ENCODE measurements at regions not wholly inside any gene's neighbourhood (a gene's known extent, or its start where the extent isn't known, plus 50 kb on each side); places are given as distances from the start of the nearest gene placed in this dataset.

DNA sequence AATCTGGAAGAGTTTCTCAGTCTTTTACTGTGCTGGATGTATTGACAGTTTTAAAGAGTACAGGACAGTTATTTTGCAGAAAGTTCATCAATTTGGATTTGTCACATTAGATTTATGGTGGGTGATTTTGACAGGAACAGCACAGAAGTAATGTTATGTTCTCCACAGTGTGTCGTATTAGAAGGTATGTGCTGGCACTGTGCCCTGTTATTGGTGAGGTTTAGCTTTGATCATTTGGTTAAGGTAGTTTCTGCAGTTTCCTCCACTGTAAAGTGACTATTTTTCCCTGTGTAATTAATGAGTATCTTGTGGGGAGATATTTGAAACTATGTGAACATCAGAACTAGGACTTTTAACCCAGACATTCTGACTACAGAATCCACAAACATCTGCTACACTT lies 308.5 kb upstream of the TBX3 start:
- Histone ChIP-seq H3K27me3 (no peaks in the 10 kb centered on the region), H3K9me3 (no peaks in the 10 kb centered on the region), H3K4me3 (no peak overlapping the region), H3K27ac (no peak overlapping the region), H3K36me3 (no peaks in the 10 kb centered on the region), H3K4me1 (no peaks in the 10 kb centered on the region)
- no peak for DNase-seq
- intact Hi-C loops (cut with DNase I), result no loop called here
- no peak for ATAC-seq
- WGBS (ENCODE audit: insufficient coverage, low coverage, low lambda C conversion rate, missing lambda C conversion rate), result 70% methylated on average over 1 of the region's 1 CpG
- TF ChIP-seq, protein P1, sequence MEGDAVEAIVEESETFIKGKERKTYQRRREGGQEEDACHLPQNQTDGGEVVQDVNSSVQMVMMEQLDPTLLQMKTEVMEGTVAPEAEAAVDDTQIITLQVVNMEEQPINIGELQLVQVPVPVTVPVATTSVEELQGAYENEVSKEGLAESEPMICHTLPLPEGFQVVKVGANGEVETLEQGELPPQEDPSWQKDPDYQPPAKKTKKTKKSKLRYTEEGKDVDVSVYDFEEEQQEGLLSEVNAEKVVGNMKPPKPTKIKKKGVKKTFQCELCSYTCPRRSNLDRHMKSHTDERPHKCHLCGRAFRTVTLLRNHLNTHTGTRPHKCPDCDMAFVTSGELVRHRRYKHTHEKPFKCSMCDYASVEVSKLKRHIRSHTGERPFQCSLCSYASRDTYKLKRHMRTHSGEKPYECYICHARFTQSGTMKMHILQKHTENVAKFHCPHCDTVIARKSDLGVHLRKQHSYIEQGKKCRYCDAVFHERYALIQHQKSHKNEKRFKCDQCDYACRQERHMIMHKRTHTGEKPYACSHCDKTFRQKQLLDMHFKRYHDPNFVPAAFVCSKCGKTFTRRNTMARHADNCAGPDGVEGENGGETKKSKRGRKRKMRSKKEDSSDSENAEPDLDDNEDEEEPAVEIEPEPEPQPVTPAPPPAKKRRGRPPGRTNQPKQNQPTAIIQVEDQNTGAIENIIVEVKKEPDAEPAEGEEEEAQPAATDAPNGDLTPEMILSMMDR (IDR thresholded peaks at IDR 0.05), result no peak
- TF ChIP-seq POLR2A (IDR thresholded peaks at IDR 0.05), result no peak

DNA sequence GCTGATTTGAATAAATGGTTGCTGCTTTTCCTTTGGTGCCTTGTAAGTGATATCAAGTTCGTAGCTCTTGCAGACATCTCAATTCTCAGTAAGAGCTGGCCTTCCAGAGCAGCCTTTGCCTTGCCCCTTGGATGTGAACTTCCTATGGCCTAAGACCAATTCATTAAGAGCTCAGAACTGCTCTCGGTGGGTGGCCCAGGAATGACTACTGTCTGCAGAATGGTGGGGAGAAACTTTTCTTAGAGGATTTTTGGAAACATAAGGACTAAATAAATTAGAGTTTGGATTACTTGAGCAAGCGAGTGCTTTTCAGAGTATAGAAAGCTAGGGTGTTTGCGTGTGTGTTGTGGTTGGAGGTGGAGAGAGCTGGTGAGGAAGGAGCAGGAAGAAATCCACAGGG lies 306.4 kb upstream of the TBX3 start:
- Histone ChIP-seq H3K4me1 (no peaks in the 10 kb centered on the region), H3K27me3 (no peaks in the 10 kb centered on the region), H3K36me3 (no peaks in the 10 kb centered on the region), H3K27ac (no peak overlapping the region), H3K4me3 (no peak overlapping the region), H3K9me3 (no peaks in the 10 kb centered on the region)
- DNase-seq, result no peak
- no peak for ATAC-seq
- TF ChIP-seq, protein P1 (IDR thresholded peaks at IDR 0.05), result no peak
- TF ChIP-seq POLR2A (IDR thresholded peaks at IDR 0.05), result no peak
- 78% methylated on average over 4 of the region's 4 CpGs for WGBS (ENCODE audit: insufficient coverage, low coverage, low lambda C conversion rate, missing lambda C conversion rate)
- intact Hi-C loops (cut with DNase I), result no loop called here

DNA sequence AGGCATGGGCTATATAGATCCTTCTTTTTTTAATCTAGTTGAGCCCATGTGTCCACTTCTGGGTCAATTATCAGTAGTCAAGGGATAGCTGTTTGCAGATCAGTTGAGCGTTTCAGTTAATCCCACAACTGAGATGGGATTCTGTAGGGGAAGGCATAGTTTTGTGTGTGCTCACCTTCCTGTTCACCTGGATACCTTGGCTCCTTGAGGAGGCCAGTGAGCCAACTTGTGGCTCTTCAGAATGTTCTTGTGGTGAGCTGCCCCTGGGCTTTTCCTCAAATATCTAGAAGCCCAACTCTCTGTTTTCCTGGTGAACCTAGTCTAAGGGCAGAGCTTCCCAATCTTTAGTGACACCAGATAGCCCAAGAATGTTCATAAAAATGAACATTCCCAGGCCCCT lies 302.9 kb upstream of the TBX3 start:
- no peak overlapping the region for H3K27ac ChIP-seq
- TF ChIP-seq, protein P1 (IDR thresholded peaks at IDR 0.05), result no peak
- no peak for TF ChIP-seq POLR2A (IDR thresholded peaks at IDR 0.05)
- intact Hi-C loops (cut with DNase I), result no loop called here
- H3K27me3 ChIP-seq, result no peaks in the 10 kb centered on the region
- ATAC-seq, result no peak
- no peak for DNase-seq
- H3K4me3 ChIP-seq, result no peak overlapping the region
- no peaks in the 10 kb centered on the region for H3K36me3 ChIP-seq
- WGBS (ENCODE audit: insufficient coverage, low coverage, low lambda C conversion rate, missing lambda C conversion rate), result 100% methylated on average over 1 of the region's 1 CpG
- no peaks in the 10 kb centered on the region for H3K9me3 ChIP-seq
- H3K4me1 ChIP-seq, result no peaks in the 10 kb centered on the region

DNA sequence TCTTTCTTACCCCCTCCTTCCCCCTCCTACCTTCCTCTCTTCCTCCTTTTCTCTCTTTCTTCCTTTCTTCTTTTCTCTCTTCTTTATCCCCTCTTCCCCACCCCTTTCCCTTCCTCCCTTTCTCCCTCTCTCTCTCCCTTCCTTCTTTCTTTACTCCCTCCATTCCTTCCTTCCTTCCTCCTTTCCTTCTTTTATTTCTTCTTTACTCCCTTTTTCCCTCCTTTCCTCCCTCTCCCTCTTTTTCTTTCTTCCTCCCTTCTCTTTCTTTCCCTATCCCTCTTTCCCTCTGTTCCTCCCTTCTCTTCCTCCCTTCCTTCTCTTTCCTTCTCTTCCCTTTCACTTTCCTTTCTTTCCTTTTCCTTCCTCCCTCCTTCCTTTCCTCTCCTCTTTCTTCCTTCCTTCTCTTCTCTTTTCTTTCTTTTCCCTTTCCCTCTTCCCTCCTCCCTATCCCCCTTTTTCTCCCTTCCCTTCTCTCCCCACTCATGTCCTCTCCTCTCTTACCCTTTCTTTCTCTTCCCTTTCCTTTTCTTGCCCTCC lies 302.3 kb upstream of the TBX3 start:
- H3K36me3 ChIP-seq, result no peaks in the 10 kb centered on the region
- H3K9me3 ChIP-seq, result no peaks in the 10 kb centered on the region
- H3K4me3 ChIP-seq, result no peak overlapping the region
- TF ChIP-seq, protein P1 (IDR thresholded peaks at IDR 0.05), result no peak
- no peak for TF ChIP-seq POLR2A (IDR thresholded peaks at IDR 0.05)
- H3K27me3 ChIP-seq, result no peaks in the 10 kb centered on the region
- DNase-seq (no peak), ATAC-seq (no peak)
- H3K27ac ChIP-seq, result no peak overlapping the region
- H3K4me1 ChIP-seq, result no peaks in the 10 kb centered on the region
- intact Hi-C loops (cut with DNase I), result no loop called here

DNA sequence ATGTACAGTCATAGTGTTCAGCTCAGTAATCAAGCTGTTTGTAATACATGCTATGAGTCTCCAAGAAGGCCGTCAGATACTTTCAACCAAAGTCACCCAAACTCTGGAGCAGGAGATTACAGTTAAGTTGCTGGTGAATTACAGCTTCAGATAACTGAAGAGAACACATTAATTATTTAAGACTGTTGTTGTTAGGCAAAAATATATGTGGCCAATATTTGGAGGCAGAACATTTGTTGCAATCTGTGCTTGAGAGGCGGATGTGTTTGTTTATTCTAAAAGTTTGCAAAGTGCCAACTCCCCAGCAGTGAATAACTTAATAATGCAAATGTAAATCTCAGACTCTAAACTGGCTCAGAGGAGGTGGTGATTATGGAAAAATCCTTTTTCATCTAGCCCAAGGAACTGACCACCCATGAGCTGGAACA lies 300.7 kb upstream of the TBX3 start:
- intact Hi-C loops (cut with DNase I), result no loop called here
- Histone ChIP-seq H3K27me3 (no peaks in the 10 kb centered on the region), H3K4me3 (no peak overlapping the region), H3K27ac (no peak overlapping the region), H3K4me1 (no peaks in the 10 kb centered on the region), H3K9me3 (no peaks in the 10 kb centered on the region), H3K36me3 (no peaks in the 10 kb centered on the region)
- no peak for ATAC-seq
- no peak for DNase-seq
- 59% methylated on average over 2 of the region's 2 CpGs for WGBS (ENCODE audit: insufficient coverage, low coverage, low lambda C conversion rate, missing lambda C conversion rate)
- TF ChIP-seq, protein P1 (IDR thresholded peaks at IDR 0.05), result no peak
- TF ChIP-seq POLR2A (IDR thresholded peaks at IDR 0.05), result no peak
